Calu3 (cell line): ENCODE measurements at regions not wholly inside any gene's neighbourhood (a gene's known extent, or its start where the extent isn't known, plus 50 kb on each side); places are given as distances from the start of the nearest gene placed in this dataset.

Source experiments
- BruUV-seq: library from RNA; stranded (reverse); fragments of 400-500 nt; replicated peaks from 2 replicates; lab custom pipeline; 2021; lab: Mats Ljungman, UMichigan
- CTCF ChIA-PET: fragments of 300-600 bp; sonication (Branson Sonifier 250); formaldehyde crosslinking; loops from one replicate; lab custom pipeline; 2022; ENCODE audit warnings: antibody characterized with exemption; lab: Charles Lee
- DNase-seq: peaks from one replicate; pipeline ENCODE4 v3.0.0; 2022
- H3K27ac Mint-ChIP-seq: one replicate; pipeline ENCODE4 v1.8.0; 2022; ENCODE audit warnings: mixed read lengths; ENCODE audit not compliant: unreplicated experiment
- H3K27me3 Mint-ChIP-seq: one replicate; pipeline ENCODE4 v1.8.0; 2022; ENCODE audit warnings: mixed read lengths; ENCODE audit not compliant: unreplicated experiment
- H3K36me3 Mint-ChIP-seq: one replicate; pipeline ENCODE4 v1.8.0; 2022; ENCODE audit warnings: mild to moderate bottlenecking, moderate library complexity, mixed read lengths; ENCODE audit not compliant: insufficient read depth, unreplicated experiment
- H3K4me1 Mint-ChIP-seq: one replicate; pipeline ENCODE4 v1.8.0; 2022; ENCODE audit warnings: mild to moderate bottlenecking, low read depth, mixed read lengths; ENCODE audit not compliant: unreplicated experiment
- H3K4me3 Mint-ChIP-seq: one replicate; pipeline ENCODE4 v1.8.0; 2022; ENCODE audit warnings: mild to moderate bottlenecking, low read depth, moderate library complexity, mixed read lengths; ENCODE audit not compliant: unreplicated experiment
- H3K9me3 Mint-ChIP-seq: one replicate; pipeline ENCODE4 v1.8.0; 2022; ENCODE audit warnings: low read depth, mixed read lengths; ENCODE audit not compliant: unreplicated experiment
- intact Hi-C: fragments of 100-400 bp; cut with micrococcal nuclease; formaldehyde crosslinking; loops from one replicate; pipeline ENCODE4 v1.10.0; 2022; ENCODE audit not compliant: unreplicated experiment
- TF ChIP-seq, protein P1 (sequence below): fragments of 200-600 bp; IDR thresholded peaks from one replicate; pipeline ENCODE4 v1.8.0; 2022; ENCODE audit warnings: antibody characterized with exemption; ENCODE audit not compliant: unreplicated experiment

DNA sequence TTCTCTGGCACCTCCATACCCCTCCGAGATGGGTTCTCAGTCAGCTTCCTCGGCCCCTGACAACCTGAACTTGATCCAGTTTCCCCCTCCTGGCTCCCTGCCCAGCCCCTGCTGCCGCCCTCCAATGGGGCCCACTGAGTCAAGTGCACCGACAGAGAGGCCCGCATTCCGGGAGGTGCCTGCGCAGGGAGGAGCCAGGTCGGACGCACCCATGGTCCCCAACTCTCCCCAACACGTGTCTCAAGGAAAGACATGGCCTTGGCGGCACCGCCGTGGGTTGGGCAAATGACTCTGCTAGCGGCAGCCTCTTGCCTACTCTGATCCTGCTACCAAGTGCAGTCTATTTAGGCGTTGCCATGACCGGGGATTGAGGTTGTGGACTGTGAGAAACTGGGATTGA lies 275.3 kb downstream of the SNX13 start:
- Mint-ChIP-seq H3K9me3 (no peaks in the 10 kb centered on the region), H3K4me3 (no peak overlapping the region), H3K4me1 (peaks cover 22% of the 10 kb centered on the region), H3K27ac (no peak overlapping the region), H3K27me3 (no peaks in the 10 kb centered on the region), H3K36me3 (no peaks in the 10 kb centered on the region)
- no peak for DNase-seq
- CTCF ChIA-PET = no interaction called here
- intact Hi-C loops = no loop called here
- TF ChIP-seq, protein P1, sequence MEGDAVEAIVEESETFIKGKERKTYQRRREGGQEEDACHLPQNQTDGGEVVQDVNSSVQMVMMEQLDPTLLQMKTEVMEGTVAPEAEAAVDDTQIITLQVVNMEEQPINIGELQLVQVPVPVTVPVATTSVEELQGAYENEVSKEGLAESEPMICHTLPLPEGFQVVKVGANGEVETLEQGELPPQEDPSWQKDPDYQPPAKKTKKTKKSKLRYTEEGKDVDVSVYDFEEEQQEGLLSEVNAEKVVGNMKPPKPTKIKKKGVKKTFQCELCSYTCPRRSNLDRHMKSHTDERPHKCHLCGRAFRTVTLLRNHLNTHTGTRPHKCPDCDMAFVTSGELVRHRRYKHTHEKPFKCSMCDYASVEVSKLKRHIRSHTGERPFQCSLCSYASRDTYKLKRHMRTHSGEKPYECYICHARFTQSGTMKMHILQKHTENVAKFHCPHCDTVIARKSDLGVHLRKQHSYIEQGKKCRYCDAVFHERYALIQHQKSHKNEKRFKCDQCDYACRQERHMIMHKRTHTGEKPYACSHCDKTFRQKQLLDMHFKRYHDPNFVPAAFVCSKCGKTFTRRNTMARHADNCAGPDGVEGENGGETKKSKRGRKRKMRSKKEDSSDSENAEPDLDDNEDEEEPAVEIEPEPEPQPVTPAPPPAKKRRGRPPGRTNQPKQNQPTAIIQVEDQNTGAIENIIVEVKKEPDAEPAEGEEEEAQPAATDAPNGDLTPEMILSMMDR = no peak
- BruUV-seq = no TSS peak

GRCh38 chr7:17668122-17668521 lies 272.2 kb downstream of the SNX13 start:
- Mint-ChIP-seq H3K9me3 (no peaks in the 10 kb centered on the region), H3K27me3 (no peaks in the 10 kb centered on the region), H3K4me3 (no peak overlapping the region), H3K4me1 (peaks cover 26% of the 10 kb centered on the region), H3K27ac (no peak overlapping the region), H3K36me3 (peaks cover 6% of the 10 kb centered on the region)
- TF ChIP-seq, protein P1 = no peak
- no TSS peak for BruUV-seq
- intact Hi-C loops = no loop called here
- no peak for DNase-seq
- CTCF ChIA-PET = no interaction called here

DNA sequence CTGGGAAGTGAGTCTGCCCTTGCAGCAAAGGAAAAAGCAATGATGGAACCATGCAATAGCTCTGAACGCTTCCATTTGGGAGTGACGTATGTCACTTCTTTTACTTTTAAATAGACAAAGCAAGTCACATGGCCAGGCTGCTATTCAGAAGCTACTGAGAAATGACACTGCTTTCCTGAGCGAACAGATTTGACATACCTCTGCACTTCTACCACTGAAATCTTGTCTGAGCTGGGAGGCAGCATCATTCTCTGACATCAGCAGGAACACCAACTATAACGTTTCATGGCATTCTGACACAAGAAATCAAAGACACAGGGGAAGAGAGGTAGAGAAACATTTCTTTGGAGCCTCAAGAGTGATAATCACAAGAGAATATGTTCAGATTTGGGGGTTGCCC lies 271.1 kb downstream of the SNX13 start:
- intact Hi-C loops = no loop called here
- no peaks in the 10 kb centered on the region for H3K9me3 Mint-ChIP-seq
- no peak for DNase-seq
- H3K4me1 Mint-ChIP-seq = peaks cover 27% of the 10 kb centered on the region
- peaks cover 6% of the 10 kb centered on the region for H3K36me3 Mint-ChIP-seq
- BruUV-seq = no TSS peak
- CTCF ChIA-PET = interaction anchor here (0.7 kb wide), 1 partner anchor 452 kb away, joined by 3 read pairs; no protein-coding TSS in a partner anchor
- H3K4me3 Mint-ChIP-seq = no peak overlapping the region
- H3K27me3 Mint-ChIP-seq = no peaks in the 10 kb centered on the region
- TF ChIP-seq, protein P1 = no peak
- no peak overlapping the region for H3K27ac Mint-ChIP-seq

DNA sequence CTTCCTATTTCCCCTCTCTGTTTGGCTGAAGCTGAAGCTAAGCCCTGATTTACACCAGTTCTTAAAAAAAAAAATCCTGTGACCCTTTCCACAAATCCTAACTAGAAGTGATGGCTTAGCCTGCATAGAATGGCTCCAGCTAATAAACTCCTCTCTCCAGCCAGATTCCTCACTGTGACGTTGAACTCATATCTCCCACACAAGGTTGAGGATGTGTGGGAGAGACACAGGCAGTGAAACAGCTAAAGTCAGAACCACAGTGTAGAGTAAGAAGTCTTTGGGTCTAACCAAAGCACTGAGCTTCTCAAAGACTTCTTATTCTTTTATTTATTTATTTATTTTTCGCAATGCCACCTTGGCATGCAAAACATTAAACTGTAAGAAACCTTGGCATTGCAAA lies 268.3 kb downstream of the SNX13 start:
- no TSS peak for BruUV-seq
- CTCF ChIA-PET = interaction anchor here (0.7 to 1.6 kb wide), 11 partner anchors 9 to 839 kb away, joined by 3 to 8 read pairs (median 4); no protein-coding TSS in a partner anchor
- TF ChIP-seq, protein P1 = no peak
- H3K4me1 Mint-ChIP-seq = peaks cover 49% of the 10 kb centered on the region
- DNase-seq = no peak
- no peaks in the 10 kb centered on the region for H3K9me3 Mint-ChIP-seq
- intact Hi-C loops = loop anchor here (10.0 kb wide), 1 partner anchor 687 kb away; no protein-coding TSS in a partner anchor
- peaks cover 6% of the 10 kb centered on the region for H3K36me3 Mint-ChIP-seq
- no peak overlapping the region for H3K4me3 Mint-ChIP-seq
- no peaks in the 10 kb centered on the region for H3K27me3 Mint-ChIP-seq
- H3K27ac Mint-ChIP-seq = peak overlapping the region; percentile 81
